Mucosa of descending colon (tissue), 3 donors: ENCODE measurements at regions not wholly inside any gene's neighbourhood (a gene's known extent, or its start where the extent isn't known, plus 50 kb on each side); places are given as distances from the start of the nearest gene placed in this dataset.

ENCODE experiments used
- ATAC-seq: fragments of 200-7000 bp; cut with Tn5 transposase; one replicate; pipeline ENCODE4 v1.9.1; 2020; ENCODE audit warnings: mild to moderate bottlenecking, moderate library complexity
- DNase-seq, 3 donors: peaks; one replicate each; pipeline ENCODE4 v3.0.0-alpha.2; 2020
- H3K36me3 ChIP-seq: fragments of 200-600 bp; one replicate; pipeline ENCODE4 v1.8.0; 2021; ENCODE audit warnings: low read depth, mild to moderate bottlenecking
- H3K4me1 ChIP-seq: fragments of 200-600 bp; one replicate; pipeline ENCODE4 v1.8.0; 2021; ENCODE audit warnings: low read depth, mild to moderate bottlenecking
- H3K4me3 ChIP-seq: fragments of 200-600 bp; one replicate; pipeline ENCODE4 v1.8.0; 2021; ENCODE audit warnings: mild to moderate bottlenecking
- H3K9me3 ChIP-seq: fragments of 200-600 bp; one replicate; pipeline ENCODE4 v1.8.0; 2021; ENCODE audit warnings: mild to moderate bottlenecking
- intact Hi-C, 2 donors: fragments of 100-400 bp; cut with DNase I in 1 of 2; cut with micrococcal nuclease in 1 of 2; formaldehyde crosslinking; loops; one replicate each; pipeline versions ENCODE4 v1.11.0 to v1.11.1; 2022; cut with DNase I, micrococcal nuclease
- TF ChIP-seq, protein P1 (sequence below): fragments of 200-600 bp; IDR thresholded peaks from one replicate; pipeline ENCODE4 v1.8.0; 2022; ENCODE audit warnings: antibody characterized with exemption, mild to moderate bottlenecking
- donor health status: DM: no; HTN: no; CAD: no; lungs with moderate emphysema.
- donor health status: DM: no; HTN: no; CAD: no.
- donor health status: DM: no; HTN: yes; CAD: no.

DNA sequence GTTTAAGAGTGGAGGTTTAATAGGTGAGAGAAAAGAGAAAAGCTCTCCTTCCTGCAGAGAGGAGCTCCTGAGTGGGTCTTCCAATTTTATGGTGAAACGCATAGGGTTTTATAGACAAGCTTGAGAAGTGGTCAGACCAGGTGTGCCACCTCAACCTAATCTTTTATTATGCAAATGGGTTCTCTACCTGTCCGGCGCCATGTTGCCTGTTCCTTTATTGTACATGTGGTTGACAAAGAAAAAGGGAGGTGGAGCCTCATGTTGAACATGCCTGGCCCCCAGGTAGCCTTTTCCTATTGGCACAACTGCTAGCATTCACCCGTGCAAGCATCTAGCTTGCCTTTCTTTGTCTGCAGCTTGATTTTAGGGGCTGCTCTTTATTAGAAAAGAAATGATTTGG is 115.9 kb upstream of the F13A1 start:
- no peak for DNase-seq
- intact Hi-C loops, result no loop called here
- TF ChIP-seq, protein P1, sequence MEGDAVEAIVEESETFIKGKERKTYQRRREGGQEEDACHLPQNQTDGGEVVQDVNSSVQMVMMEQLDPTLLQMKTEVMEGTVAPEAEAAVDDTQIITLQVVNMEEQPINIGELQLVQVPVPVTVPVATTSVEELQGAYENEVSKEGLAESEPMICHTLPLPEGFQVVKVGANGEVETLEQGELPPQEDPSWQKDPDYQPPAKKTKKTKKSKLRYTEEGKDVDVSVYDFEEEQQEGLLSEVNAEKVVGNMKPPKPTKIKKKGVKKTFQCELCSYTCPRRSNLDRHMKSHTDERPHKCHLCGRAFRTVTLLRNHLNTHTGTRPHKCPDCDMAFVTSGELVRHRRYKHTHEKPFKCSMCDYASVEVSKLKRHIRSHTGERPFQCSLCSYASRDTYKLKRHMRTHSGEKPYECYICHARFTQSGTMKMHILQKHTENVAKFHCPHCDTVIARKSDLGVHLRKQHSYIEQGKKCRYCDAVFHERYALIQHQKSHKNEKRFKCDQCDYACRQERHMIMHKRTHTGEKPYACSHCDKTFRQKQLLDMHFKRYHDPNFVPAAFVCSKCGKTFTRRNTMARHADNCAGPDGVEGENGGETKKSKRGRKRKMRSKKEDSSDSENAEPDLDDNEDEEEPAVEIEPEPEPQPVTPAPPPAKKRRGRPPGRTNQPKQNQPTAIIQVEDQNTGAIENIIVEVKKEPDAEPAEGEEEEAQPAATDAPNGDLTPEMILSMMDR, result no peak
- Histone ChIP-seq H3K36me3 (no peaks in the 10 kb centered on the region), H3K4me3 (no peak overlapping the region), H3K4me1 (no peaks in the 10 kb centered on the region), H3K9me3 (no peaks in the 10 kb centered on the region)
- no peak for ATAC-seq

GRCh38 chr6:6436946-6437345 is 116.5 kb upstream of the F13A1 start:
- ATAC-seq (no peak), DNase-seq (no peak)
- H3K4me3 ChIP-seq, result no peak overlapping the region
- H3K9me3 ChIP-seq, result no peaks in the 10 kb centered on the region
- TF ChIP-seq, protein P1, result no peak
- H3K4me1 ChIP-seq, result no peaks in the 10 kb centered on the region
- intact Hi-C loops, result no loop called here
- H3K36me3 ChIP-seq, result no peaks in the 10 kb centered on the region

- no peaks in the 10 kb centered on the region for H3K4me1 ChIP-seq
- no peak for ATAC-seq
Observed at GRCh38 chr6:6438286-6438685, 117.8 kb upstream of the F13A1 start.

DNA sequence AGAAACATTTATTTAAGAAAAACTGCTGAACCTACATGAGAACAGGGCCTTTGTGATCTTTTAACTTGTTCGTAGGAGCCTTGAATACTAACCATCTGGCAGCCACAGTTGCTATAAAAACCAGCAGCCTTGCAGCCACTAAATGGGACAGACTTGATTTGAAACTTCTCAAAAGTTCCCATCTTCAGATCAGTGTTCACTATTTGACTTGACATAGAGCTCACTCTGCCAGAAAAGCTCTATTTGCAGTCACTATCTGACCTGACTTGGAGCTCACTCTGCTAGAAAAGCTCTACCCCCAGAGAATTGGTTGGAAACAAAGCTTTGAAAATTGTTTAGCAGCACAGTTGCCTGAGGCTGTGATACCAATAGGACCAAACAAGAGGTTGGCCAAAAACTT is 119.3 kb upstream of the F13A1 start:
- ATAC-seq (no peak), DNase-seq (no peak)
- no peak overlapping the region for H3K4me3 ChIP-seq
- TF ChIP-seq, protein P1, result no peak
- intact Hi-C loops, result no loop called here
- H3K9me3 ChIP-seq, result no peaks in the 10 kb centered on the region
- H3K4me1 ChIP-seq, result no peaks in the 10 kb centered on the region
- H3K36me3 ChIP-seq, result no peaks in the 10 kb centered on the region

More at GRCh38 chr6:6438286-6438685, 117.8 kb upstream of the F13A1 start:
- TF ChIP-seq, protein P1, result no peak
- H3K36me3 ChIP-seq, result no peaks in the 10 kb centered on the region
- H3K9me3 ChIP-seq, result no peaks in the 10 kb centered on the region
- no peak for DNase-seq
- intact Hi-C loops, result no loop called here
- H3K4me3 ChIP-seq, result no peak overlapping the region

DNA sequence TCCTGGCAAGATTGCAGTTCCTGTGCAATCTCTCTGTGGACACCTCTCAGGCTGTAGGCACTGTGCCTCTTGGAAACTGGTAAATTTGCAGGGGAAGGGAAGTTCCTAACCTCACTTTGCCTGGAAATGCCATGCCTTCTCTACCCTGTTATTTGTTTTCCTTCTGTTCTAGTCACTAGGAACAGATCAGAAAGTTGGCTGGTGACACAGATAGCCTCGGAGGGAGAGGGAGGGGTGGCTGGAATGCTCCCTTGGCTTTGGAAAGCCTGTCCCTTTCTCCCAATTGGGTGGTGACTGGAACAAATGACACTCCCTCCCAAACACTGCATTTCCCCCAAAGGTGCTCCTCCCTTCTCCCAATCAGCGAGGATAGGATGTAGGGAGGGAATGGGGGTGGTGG is 131.5 kb upstream of the F13A1 start:
- DNase-seq (no peak), ATAC-seq (no peak)
- Histone ChIP-seq H3K9me3 (no peaks in the 10 kb centered on the region), H3K4me1 (no peaks in the 10 kb centered on the region), H3K36me3 (no peaks in the 10 kb centered on the region), H3K4me3 (no peak overlapping the region)
- TF ChIP-seq, protein P1, result no peak
- intact Hi-C loops, result no loop called here

DNA sequence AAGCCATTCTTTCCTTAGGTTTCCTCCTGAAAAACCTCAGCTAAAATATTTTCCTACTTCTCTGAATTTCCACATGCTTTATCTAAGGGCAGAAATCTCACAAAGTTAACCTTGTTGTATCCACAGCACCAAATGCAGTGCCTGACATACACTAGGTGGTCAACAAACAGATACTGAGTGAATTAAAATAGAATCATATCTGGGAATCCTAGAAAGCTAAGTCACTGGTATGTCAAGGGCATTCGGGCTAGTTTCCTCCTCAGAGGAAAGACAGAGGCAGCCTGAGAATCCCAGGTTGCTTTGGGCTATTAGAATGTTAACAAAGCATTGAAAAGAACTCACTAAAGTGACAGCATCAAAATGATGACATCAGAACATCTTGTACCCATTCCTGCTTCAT is 132.7 kb upstream of the F13A1 start:
- DNase-seq (no peak), ATAC-seq (no peak)
- Histone ChIP-seq H3K4me1 (no peaks in the 10 kb centered on the region), H3K36me3 (no peaks in the 10 kb centered on the region), H3K9me3 (no peaks in the 10 kb centered on the region), H3K4me3 (no peak overlapping the region)
- intact Hi-C loops, result no loop called here
- TF ChIP-seq, protein P1, result no peak
